Astrocyte (in vitro differentiated cells and primary cell): ENCODE measurements at regions not wholly inside any gene's neighbourhood (a gene's known extent, or its start where the extent isn't known, plus 50 kb on each side); places are given as distances from the start of the nearest gene placed in this dataset.
"Not testable (repeated sequence)": the region's sequence is repeated elsewhere in the genome, so short reads cannot be mapped to it uniquely, and the experiment has no call there.

Experiments used
- DNase-seq: peaks from one replicate; pipeline ENCODE4 v3.0.0-alpha.2; 2010; ENCODE audit warnings: low read depth
- FAIRE-seq: peaks from 2 replicates; lab custom pipeline; 2011; peaks lifted over from hg19 to GRCh38; lab: Jason Lieb, UNC
- H2AFZ ChIP-seq: 2 replicates; pipeline ENCODE4 v1.6.0; 2012; ENCODE audit warnings: low read depth, low read length, inconsistent platforms
- H3K27ac ChIP-seq: 2 replicates; pipeline ENCODE4 v1.5.1; 2011; ENCODE audit warnings: low read depth, low read length, inconsistent platforms
- H3K27me3 ChIP-seq: 2 replicates; pipeline ENCODE4 v1.6.0; 2011; ENCODE audit warnings: low read length, inconsistent platforms; ENCODE audit not compliant: insufficient read depth
- H3K36me3 ChIP-seq: 2 replicates; pipeline ENCODE4 v1.5.1; 2011; ENCODE audit warnings: low read length, inconsistent platforms; ENCODE audit not compliant: insufficient read depth
- H3K4me1 ChIP-seq: 2 replicates; pipeline ENCODE4 v1.5.1; 2011; ENCODE audit warnings: low read length, inconsistent platforms; ENCODE audit not compliant: insufficient read depth
- H3K4me2 ChIP-seq: 2 replicates; pipeline ENCODE4 v1.6.0; 2012; ENCODE audit warnings: low read length, inconsistent platforms
- H3K4me3 ChIP-seq: 2 replicates; pipeline ENCODE4 v1.5.1; 2011; ENCODE audit warnings: low read depth, mild to moderate bottlenecking, low read length, inconsistent platforms; ENCODE audit not compliant: insufficient read depth
- H3K79me2 ChIP-seq: 2 replicates; pipeline ENCODE4 v1.6.0; 2012; ENCODE audit warnings: mild to moderate bottlenecking, low read length, inconsistent platforms; ENCODE audit not compliant: insufficient read depth
- H3K9ac ChIP-seq: 2 replicates; pipeline ENCODE4 v1.6.0; 2012; ENCODE audit warnings: mild to moderate bottlenecking, low read length, inconsistent platforms
- H3K9me3 ChIP-seq: 2 replicates; pipeline ENCODE4 v1.5.1; 2012; ENCODE audit warnings: low read depth, mild to moderate bottlenecking, low read length, inconsistent platforms; ENCODE audit not compliant: insufficient read depth
- H4K20me1 ChIP-seq: 2 replicates; pipeline ENCODE4 v1.6.0; 2012; ENCODE audit warnings: low read length, inconsistent platforms; ENCODE audit not compliant: insufficient read depth
- H3K27ac Mint-ChIP-seq: one replicate; pipeline ENCODE4 v1.8.0; 2021; ENCODE audit warnings: mild to moderate bottlenecking, mixed read lengths; ENCODE audit not compliant: unreplicated experiment
- H3K27me3 Mint-ChIP-seq: one replicate; pipeline ENCODE4 v1.8.0; 2021; ENCODE audit warnings: low read depth, mixed read lengths; ENCODE audit not compliant: unreplicated experiment
- H3K36me3 Mint-ChIP-seq: one replicate; pipeline ENCODE4 v1.8.0; 2021; ENCODE audit warnings: low read depth, mixed read lengths; ENCODE audit not compliant: unreplicated experiment
- H3K4me1 Mint-ChIP-seq: one replicate; pipeline ENCODE4 v1.8.0; 2021; ENCODE audit warnings: low read depth, mixed read lengths; ENCODE audit not compliant: unreplicated experiment
- H3K4me3 Mint-ChIP-seq: one replicate; pipeline ENCODE4 v1.8.0; 2021; ENCODE audit warnings: mild to moderate bottlenecking, moderate library complexity, mixed read lengths; ENCODE audit not compliant: unreplicated experiment
- H3K9me3 Mint-ChIP-seq: one replicate; pipeline ENCODE4 v1.8.0; 2021; ENCODE audit warnings: mild to moderate bottlenecking, mixed read lengths; ENCODE audit not compliant: unreplicated experiment
- EZH2 ChIP-seq: IDR thresholded peaks from 2 replicates; pipeline ENCODE4 v1.6.1; 2012; ENCODE audit warnings: mild to moderate bottlenecking, low read length, inconsistent platforms; ENCODE audit not compliant: insufficient read depth
- TF ChIP-seq, protein P1 (sequence below): IDR thresholded peaks from 2 replicates; pipeline ENCODE4 v1.5.1; 2011; ENCODE audit warnings: low read depth, mild to moderate bottlenecking, inconsistent platforms, low read length, moderate library complexity; ENCODE audit not compliant: insufficient read depth

DNA sequence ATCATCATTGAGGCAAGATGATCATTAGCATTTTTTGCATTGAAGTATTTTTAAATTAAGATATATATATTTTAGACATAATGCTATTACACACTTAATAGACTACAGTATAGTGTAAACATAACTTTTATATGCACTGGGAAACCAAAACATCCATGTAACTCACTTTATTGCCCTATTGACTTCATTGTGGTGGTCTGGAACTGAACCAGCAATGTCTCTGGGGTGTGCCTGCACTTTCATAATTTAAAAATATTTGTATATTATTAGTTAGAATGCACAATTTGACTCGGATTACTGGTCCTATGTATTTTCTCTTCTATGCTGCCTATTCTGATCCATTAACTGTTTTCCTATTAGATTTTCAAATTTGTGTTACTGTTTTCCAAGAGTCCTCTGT is 109.1 kb upstream of the SPATA12 start:
- DNase-seq, result no peak
- Histone ChIP-seq H3K79me2 (no peaks in the 10 kb centered on the region), H2AFZ (no peak overlapping the region), H4K20me1 (no peaks in the 10 kb centered on the region), H3K27me3 (no peaks in the 10 kb centered on the region), H3K4me2 (no peak overlapping the region), H3K9me3 (no peaks in the 10 kb centered on the region), H3K36me3 (no peaks in the 10 kb centered on the region), H3K4me1 (no peaks in the 10 kb centered on the region), H3K9ac (no peak overlapping the region), H3K4me3 (no peak overlapping the region), H3K27ac (no peak overlapping the region)
- Mint-ChIP-seq H3K27me3 (peaks cover 2% of the 10 kb centered on the region), H3K36me3 (peaks cover 2% of the 10 kb centered on the region), H3K9me3 (peaks cover 4% of the 10 kb centered on the region), H3K4me1 (peaks cover 2% of the 10 kb centered on the region), H3K27ac (no peak overlapping the region), H3K4me3 (no peak overlapping the region)
- TF ChIP-seq EZH2, result no peak
- TF ChIP-seq, protein P1, sequence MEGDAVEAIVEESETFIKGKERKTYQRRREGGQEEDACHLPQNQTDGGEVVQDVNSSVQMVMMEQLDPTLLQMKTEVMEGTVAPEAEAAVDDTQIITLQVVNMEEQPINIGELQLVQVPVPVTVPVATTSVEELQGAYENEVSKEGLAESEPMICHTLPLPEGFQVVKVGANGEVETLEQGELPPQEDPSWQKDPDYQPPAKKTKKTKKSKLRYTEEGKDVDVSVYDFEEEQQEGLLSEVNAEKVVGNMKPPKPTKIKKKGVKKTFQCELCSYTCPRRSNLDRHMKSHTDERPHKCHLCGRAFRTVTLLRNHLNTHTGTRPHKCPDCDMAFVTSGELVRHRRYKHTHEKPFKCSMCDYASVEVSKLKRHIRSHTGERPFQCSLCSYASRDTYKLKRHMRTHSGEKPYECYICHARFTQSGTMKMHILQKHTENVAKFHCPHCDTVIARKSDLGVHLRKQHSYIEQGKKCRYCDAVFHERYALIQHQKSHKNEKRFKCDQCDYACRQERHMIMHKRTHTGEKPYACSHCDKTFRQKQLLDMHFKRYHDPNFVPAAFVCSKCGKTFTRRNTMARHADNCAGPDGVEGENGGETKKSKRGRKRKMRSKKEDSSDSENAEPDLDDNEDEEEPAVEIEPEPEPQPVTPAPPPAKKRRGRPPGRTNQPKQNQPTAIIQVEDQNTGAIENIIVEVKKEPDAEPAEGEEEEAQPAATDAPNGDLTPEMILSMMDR, result no peak
- no peak for FAIRE-seq

DNA sequence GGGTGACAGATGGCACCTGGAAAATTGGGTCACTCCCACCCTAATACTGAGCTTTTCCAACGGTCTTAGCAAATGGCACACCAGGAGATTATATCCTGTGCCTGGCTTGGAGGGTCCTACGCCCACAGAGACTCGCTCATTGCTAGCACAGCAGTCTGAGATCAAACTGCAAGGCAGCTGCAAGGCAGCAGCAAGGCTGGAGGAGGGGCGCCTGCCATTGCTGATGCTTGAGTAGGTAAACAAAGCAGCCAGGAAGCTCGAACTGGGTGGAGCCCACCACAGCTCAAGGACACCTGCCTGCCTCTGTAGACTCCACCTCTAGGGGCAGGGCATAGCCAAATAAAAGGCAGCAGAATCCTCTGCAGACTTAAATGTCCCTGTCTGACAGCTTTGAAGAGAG is 115.1 kb upstream of the SPATA12 start:
- peaks cover 17% of the 10 kb centered on the region for H3K9me3 Mint-ChIP-seq
- not testable (repeated sequence) for H3K4me3 Mint-ChIP-seq, DNase-seq, H3K9me3 ChIP-seq, H3K79me2 ChIP-seq, H3K36me3 Mint-ChIP-seq, H3K4me1 Mint-ChIP-seq, H3K27me3 ChIP-seq, H3K9ac ChIP-seq, H3K4me1 ChIP-seq, H3K36me3 ChIP-seq, H3K27me3 Mint-ChIP-seq, H3K4me3 ChIP-seq, H4K20me1 ChIP-seq, H2AFZ ChIP-seq, H3K4me2 ChIP-seq, H3K27ac ChIP-seq, H3K27ac Mint-ChIP-seq, FAIRE-seq

DNA sequence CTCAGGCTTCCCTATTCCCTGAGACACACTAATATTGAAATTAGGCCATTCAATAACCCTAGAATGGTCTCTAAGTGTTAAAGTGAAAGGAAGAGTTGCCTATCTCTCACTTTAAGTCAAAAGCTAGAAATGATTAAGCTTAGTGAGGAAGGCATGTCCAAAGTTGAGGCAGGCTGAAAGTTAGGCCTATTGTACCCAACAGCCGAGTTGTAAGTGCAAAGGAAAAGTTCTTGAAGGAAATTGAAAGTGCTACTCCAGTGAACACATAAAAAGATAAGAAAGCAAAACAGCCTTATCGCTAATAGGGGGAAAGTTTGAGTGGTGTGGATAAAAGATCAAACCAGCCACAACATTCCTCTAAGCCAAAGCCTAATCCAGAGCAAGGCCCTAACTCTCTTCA is 117.9 kb upstream of the SPATA12 start:
- H3K4me1 Mint-ChIP-seq, result peaks cover 11% of the 10 kb centered on the region
- DNase-seq, result no peak
- Histone ChIP-seq H3K79me2 (no peaks in the 10 kb centered on the region), H3K36me3 (no peaks in the 10 kb centered on the region), H3K27me3 (no peaks in the 10 kb centered on the region), H3K4me1 (no peaks in the 10 kb centered on the region), H3K4me2 (no peak overlapping the region), H3K27ac (no peak overlapping the region), H3K9me3 (no peaks in the 10 kb centered on the region), H3K9ac (no peak overlapping the region), H4K20me1 (peaks cover 3% of the 10 kb centered on the region), H3K4me3 (no peak overlapping the region), H2AFZ (no peak overlapping the region)
- H3K9me3 Mint-ChIP-seq, result peaks cover 15% of the 10 kb centered on the region
- H3K27me3 Mint-ChIP-seq, result no peaks in the 10 kb centered on the region
- no peak for FAIRE-seq
- TF ChIP-seq, protein P1, result no peak
- TF ChIP-seq EZH2, result no peak
- H3K27ac Mint-ChIP-seq, result no peak overlapping the region
- H3K4me3 Mint-ChIP-seq, result no peak overlapping the region
- H3K36me3 Mint-ChIP-seq, result peaks cover 5% of the 10 kb centered on the region
